Kidney (tissue), 13 donors: ENCODE measurements at regions not wholly inside any gene's neighbourhood (a gene's known extent, or its start where the extent isn't known, plus 50 kb on each side); places are given as distances from the start of the nearest gene placed in this dataset.

Experiments
- DNase-seq, 5 donors: peaks; one replicate each; pipeline ENCODE4 v3.0.0-alpha.2; 2013 to 2020
- FAIRE-seq: peaks from 2 replicates; lab custom pipeline; 2012; peaks lifted over from hg19 to GRCh38; lab: Jason Lieb, UNC
- H3K27ac ChIP-seq, 2 donors: one replicate each; pipeline ENCODE4 v1.7.0; 2013; ENCODE audit warnings: low read depth in 2 of 2, low read length in 2 of 2, inconsistent platforms in 1 of 2
- H3K27me3 ChIP-seq: one replicate; pipeline ENCODE4 v1.7.1; 2013; ENCODE audit warnings: low read length, inconsistent platforms; ENCODE audit not compliant: control insufficient read depth, insufficient read depth
- H3K36me3 ChIP-seq, 3 donors: one replicate each; pipeline versions ENCODE4 v1.7.0 to v1.7.1; 2013; ENCODE audit warnings: low read length in 3 of 3, control low read depth in 1 of 3, inconsistent platforms in 1 of 3; ENCODE audit not compliant: insufficient read depth in 3 of 3, control insufficient read depth in 2 of 3
- H3K4me1 ChIP-seq, 3 donors: one replicate each; pipeline versions ENCODE4 v1.7.0 to v1.7.1; 2013; ENCODE audit warnings: low read length in 3 of 3, inconsistent platforms in 1 of 3, low read depth in 1 of 3; ENCODE audit not compliant: control insufficient read depth in 2 of 3, insufficient read depth in 2 of 3
- H3K4me3 ChIP-seq, 3 donors: one replicate each; pipeline versions ENCODE4 v1.7.0 to v1.8.1; 2013; ENCODE audit warnings: low read length in 3 of 3, control low read depth in 1 of 3, inconsistent platforms in 1 of 3
- H3K9ac ChIP-seq, 3 donors: one replicate each; pipeline versions ENCODE4 v1.7.0 to v1.7.1; 2013; ENCODE audit warnings: low read length in 3 of 3, control low read depth in 1 of 3, inconsistent platforms in 1 of 3
- H3K9me3 ChIP-seq, 3 donors: one replicate each; pipeline versions ENCODE4 v1.7.0 to v1.7.1; 2013; ENCODE audit warnings: low read length in 3 of 3, control low read depth in 1 of 3, inconsistent platforms in 1 of 3; ENCODE audit not compliant: control insufficient read depth in 2 of 3, insufficient read depth in 1 of 3
- intact Hi-C: fragments of 100-400 bp; cut with DNase I; formaldehyde crosslinking; loops from one replicate; pipeline ENCODE4 v1.11.1; 2022
- TF ChIP-seq, protein P1 (sequence below): IDR thresholded peaks from 3 replicates; pipeline ENCODE4 v1.5.1; 2012; ENCODE audit warnings: mild to moderate bottlenecking, moderate library complexity, borderline replicate concordance; ENCODE audit not compliant: insufficient read depth; ENCODE audit errors: extremely low read depth
- donor health status: control.
- donor health status: control.
- donor health status: control.
- donor health status: control.
- donor health status: control.
- donor health status: DM: yes; HTN: yes; CAD: no.
- donor health status: Normal renal cell carcinoma (clear cell type).

DNA sequence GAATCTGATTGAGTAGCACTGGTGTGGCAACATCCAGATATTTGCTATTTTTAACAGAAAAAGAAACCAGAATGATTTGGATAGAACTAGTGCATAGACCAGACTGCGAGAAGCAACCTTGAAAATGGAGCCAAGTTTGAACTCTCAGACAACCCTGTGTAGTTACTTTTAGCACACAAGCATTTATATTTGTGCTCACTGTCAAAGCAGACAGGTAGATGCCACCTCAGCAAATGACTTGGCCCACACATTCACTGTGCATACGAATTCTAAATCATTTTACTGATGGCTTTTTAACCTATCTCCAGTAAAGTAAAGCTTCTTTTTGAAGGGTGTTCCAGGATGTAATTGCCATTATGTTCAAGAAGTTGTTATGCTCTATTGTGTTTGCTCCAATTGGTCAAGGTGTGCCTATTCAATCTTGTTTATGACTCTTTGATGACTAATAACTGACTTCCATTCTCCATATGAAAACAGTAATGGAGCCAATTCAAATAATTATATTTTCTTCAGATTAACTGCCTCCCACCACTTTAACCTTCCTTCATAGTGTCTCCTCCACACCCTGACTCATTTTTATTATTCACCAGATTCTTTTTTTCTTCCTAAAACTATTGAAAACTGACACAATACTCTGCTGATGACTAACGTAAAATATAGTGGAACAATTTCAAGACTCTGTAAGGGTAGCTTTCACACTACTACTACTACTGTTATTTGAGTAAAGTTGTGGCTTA, 138.5 kb downstream of the CCER1 start:
- no peak overlapping the region for H3K4me3 ChIP-seq
- no peaks in the 10 kb centered on the region for H3K9me3 ChIP-seq
- H3K36me3 ChIP-seq: no peaks in the 10 kb centered on the region
- TF ChIP-seq, protein P1, sequence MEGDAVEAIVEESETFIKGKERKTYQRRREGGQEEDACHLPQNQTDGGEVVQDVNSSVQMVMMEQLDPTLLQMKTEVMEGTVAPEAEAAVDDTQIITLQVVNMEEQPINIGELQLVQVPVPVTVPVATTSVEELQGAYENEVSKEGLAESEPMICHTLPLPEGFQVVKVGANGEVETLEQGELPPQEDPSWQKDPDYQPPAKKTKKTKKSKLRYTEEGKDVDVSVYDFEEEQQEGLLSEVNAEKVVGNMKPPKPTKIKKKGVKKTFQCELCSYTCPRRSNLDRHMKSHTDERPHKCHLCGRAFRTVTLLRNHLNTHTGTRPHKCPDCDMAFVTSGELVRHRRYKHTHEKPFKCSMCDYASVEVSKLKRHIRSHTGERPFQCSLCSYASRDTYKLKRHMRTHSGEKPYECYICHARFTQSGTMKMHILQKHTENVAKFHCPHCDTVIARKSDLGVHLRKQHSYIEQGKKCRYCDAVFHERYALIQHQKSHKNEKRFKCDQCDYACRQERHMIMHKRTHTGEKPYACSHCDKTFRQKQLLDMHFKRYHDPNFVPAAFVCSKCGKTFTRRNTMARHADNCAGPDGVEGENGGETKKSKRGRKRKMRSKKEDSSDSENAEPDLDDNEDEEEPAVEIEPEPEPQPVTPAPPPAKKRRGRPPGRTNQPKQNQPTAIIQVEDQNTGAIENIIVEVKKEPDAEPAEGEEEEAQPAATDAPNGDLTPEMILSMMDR: no peak
- FAIRE-seq (no peak), DNase-seq (no peak)
- no peaks in the 10 kb centered on the region for H3K4me1 ChIP-seq
- no peaks in the 10 kb centered on the region for H3K27me3 ChIP-seq
- no peak overlapping the region for H3K9ac ChIP-seq
- intact Hi-C loops: no loop called here
- H3K27ac ChIP-seq: no peak overlapping the region

DNA sequence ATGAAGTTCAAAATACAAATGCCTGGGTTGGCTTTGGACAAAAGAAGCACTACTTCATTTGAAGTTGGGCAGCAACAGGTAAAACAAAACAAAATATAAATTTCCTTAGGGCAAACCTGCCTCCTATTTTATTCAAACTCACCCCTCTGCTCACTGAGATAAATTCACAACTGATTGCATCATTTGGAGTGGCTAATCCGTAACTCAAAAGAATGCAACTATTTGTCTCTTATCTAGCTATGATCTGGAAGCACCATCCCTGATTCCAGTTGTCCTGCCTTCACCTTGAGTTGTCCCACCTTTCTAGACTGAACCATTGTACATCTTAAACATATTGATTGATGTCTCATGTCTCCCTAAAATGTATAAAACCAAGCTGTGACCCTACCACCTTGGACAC, 145.0 kb downstream of the CCER1 start:
- H3K36me3 ChIP-seq: no peaks in the 10 kb centered on the region
- H3K27ac ChIP-seq: no peak overlapping the region
- H3K9ac ChIP-seq: no peak overlapping the region
- H3K4me3 ChIP-seq: no peak overlapping the region
- intact Hi-C loops: no loop called here
- TF ChIP-seq, protein P1: no peak
- no peak for DNase-seq
- no peaks in the 10 kb centered on the region for H3K9me3 ChIP-seq
- FAIRE-seq: no peak
- no peaks in the 10 kb centered on the region for H3K27me3 ChIP-seq
- H3K4me1 ChIP-seq: no peaks in the 10 kb centered on the region

DNA sequence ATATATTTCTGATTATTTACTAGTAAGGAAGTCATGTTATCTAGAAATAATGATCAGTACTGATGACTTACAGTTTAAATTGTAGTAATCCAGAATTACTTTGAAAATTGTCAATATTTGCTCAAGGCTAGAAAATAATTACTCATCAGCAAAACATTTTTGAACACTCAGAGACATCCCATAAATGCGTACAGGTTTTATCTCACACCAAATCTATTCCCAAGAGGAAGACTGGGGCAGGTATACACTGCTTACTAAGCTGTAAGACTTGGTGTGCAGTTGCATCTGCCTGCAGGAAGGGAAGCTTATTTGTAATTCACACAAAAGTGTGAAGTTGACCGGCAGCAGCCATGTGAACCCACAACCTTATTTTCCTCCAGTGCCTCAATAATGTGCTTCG, 146.4 kb downstream of the CCER1 start:
- H3K9ac ChIP-seq: no peak overlapping the region
- DNase-seq (no peak), FAIRE-seq (no peak)
- H3K27me3 ChIP-seq: no peaks in the 10 kb centered on the region
- TF ChIP-seq, protein P1: no peak
- H3K9me3 ChIP-seq: no peaks in the 10 kb centered on the region
- no peak overlapping the region for H3K27ac ChIP-seq
- intact Hi-C loops: no loop called here
- H3K36me3 ChIP-seq: no peaks in the 10 kb centered on the region
- no peak overlapping the region for H3K4me3 ChIP-seq
- no peaks in the 10 kb centered on the region for H3K4me1 ChIP-seq

DNA sequence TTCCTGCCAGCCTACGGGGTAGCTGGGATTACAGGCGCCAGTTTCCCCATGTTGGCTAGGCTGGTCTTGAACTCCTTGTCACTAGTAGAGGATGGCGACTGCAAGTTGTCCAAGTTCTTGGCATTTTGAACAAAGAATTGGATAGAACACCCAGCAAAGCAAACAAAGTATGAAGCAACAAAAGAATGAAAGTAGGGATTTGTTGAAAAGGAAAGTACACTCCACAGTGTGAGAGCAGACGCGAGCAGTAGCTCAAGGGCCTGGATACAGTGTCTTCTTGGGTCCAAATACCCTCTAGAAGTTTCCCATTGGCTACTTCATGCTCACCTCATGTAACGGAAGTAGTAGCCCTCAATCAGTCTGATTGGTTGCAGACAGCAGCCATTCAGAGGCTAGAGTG, 152.2 kb downstream of the CCER1 start:
- TF ChIP-seq, protein P1: no peak
- no peaks in the 10 kb centered on the region for H3K27me3 ChIP-seq
- no peak for DNase-seq
- no peaks in the 10 kb centered on the region for H3K36me3 ChIP-seq
- FAIRE-seq: no peak
- no peak overlapping the region for H3K27ac ChIP-seq
- H3K9me3 ChIP-seq: no peaks in the 10 kb centered on the region
- H3K9ac ChIP-seq: no peak overlapping the region
- H3K4me3 ChIP-seq: no peak overlapping the region
- H3K4me1 ChIP-seq: no peaks in the 10 kb centered on the region
- intact Hi-C loops: no loop called here
